Stimulated activated CD4-positive, alpha-beta T cell treated with anti-CD3 and anti-CD28 coated beads, Interleukin-1b, Interleukin-23, amount 100 ng/mL, for 24 hours (primary cell): ENCODE measurements at regions not wholly inside any gene's neighbourhood (a gene's known extent, or its start where the extent isn't known, plus 50 kb on each side); places are given as distances from the start of the nearest gene placed in this dataset.
"Not testable (repeated sequence)": the region's sequence is repeated elsewhere in the genome, so short reads cannot be mapped to it uniquely, and the experiment has no call there.

Experiments used
- DNase-seq, 4 experiments: peaks; one replicate each; pipeline ENCODE4 v3.0.0-alpha.2; 2020; ENCODE audit warnings: low read depth in 4 of 4, low spot score in 1 of 4

DNA sequence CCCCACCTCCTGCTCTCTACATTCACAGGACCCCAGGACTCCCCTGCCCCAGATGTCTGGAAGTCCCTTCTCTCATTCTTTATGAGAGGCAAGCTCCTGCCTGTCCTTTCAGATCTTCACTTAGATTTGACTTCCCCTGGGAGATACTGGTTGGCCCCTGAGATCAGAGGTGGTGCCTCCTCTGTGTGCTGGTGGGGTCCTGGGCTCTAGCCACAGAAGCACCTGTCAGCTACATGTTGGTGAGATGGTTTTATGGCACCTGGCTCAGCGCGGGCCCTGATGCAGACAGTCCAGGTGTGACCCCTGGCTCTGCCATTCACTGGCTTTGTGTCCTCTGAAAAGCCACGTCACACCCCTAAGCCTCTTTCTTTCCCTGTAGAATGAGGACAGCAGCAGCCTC lies 369.6 kb upstream of the ID2 start:
- DNase-seq = no peak

DNA sequence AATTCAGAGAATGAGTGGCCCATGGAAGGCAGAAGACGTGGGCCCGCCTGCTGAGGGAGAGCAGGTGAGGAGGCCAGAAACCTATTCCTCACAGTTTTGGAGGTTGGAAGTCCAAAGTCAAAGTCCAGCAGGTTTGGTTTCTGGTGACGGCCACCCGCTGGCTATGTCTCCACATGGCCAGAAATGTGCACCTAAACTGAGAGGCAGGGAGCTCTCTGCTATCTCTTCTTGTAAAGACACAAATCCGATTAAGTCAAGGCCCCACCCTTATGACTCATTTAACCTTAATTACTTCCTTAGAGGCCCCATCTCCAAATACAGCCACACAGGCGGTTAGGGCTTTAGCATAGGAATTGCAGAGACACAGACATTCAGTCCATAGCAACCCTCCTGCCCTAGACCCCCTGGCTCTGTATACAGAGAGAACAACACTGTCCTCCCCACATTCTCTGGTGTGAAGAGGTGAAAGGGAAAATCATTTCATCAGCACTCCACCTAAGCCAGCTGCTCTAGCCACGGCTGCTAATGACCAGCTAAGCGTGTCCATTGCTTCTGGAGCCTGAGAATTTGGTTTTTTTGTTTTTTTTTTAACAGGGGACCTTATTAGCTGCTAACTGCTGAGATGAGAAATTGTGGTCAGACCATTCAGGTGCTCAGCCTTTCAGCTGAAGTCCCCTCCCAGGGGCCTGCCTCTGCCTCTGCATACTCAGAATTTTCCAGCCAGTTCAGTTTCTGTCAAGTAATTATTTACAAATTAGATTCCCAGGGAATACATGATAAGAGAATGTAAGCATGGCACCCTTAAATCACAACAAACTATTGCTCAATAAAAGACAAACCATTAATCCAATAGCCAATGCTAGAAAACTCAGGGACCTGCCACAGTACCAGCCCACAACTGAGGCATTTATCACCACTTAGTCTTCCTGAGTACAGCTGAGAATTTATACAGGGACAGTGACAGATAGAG lies 368.7 kb upstream of the ID2 start:
- DNase-seq = no peak

DNA sequence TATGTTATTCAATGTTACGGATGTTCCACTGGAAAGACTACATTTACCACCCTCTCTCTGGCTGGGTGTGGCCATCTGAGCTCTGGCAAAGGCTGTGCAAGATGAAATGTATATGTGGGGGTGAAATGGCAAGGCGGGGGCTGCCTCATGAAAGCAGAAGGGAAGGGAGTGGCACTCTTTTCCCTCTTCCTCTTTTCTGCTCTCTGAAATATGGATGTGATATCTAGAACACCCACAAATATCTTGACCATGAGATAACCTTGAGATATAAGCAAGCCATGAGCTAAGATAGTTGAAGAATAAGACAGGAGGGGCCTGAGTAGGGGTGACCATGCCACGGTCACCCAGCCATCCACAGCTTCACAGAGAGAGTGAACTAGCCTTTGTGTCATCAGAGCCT lies 367.8 kb upstream of the ID2 start:
- DNase-seq = no peak

DNA sequence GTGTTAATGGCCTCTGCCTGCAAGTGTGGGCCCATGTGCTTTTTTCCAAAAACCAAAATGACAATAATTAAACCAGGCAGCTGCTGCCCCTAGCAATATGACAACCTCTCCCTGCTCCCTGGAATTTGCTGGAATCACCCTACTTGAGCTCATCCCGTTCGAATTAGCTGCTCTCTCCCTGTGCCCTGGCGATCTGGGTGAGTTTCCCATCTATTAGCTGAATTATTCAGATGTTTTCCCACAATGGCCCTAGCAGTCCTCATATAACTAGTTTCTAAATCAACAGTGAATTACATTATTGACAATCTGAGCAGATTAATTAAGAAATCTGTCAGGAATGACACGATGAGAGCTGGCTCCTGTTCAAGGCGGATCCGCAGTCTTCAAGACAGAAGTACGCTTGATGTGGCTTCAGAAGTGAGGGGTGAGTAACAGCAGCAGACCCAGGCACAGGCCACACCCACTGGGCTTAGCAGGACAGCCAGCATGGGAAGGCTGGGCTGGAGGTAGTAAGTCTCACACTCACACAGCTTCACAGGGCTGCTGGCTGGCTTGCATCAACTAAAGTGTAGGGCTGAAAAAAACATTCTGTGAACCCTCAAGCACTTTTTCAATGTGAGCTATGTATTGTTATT lies 366.2 kb upstream of the ID2 start:
- DNase-seq = no peak

DNA sequence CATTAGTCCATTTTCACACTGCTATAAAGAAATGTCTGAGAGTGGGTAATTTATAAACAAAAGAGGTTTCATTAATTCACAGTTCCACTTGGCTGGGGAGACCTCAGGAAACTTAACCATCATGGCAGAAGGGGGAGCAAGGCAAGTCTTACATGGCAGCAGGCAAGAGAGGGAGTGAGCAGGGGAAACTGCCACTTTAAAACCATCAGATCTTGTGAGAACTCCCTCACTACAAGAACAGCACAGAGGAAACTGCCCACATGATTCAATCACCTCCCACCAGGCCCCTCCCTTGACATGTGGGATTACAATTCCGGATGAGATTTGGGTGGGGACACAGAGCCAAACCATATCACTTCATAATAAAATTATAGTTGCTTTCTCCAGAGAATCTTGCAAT lies 365.5 kb upstream of the ID2 start:
- no peak for DNase-seq

DNA sequence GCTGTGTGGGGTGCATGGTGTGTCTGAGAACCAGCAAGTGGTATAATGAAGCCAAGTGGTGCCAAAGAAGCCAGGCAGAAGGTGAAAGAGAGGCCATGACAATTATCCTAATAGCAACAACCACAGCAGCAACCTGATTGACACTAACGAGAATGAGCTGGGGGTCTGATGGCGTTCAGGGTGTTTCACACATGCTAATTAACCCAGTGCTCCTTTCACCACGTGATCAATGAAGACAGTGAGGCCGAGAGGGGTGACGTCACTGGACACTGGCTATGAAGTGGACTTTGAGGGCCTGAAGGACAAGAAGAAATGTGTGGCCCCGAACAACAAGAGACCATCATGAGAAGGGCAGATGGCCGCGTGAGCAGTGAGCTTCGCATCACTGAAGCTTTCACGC lies 364.4 kb upstream of the ID2 start:
- no peak for DNase-seq

DNA sequence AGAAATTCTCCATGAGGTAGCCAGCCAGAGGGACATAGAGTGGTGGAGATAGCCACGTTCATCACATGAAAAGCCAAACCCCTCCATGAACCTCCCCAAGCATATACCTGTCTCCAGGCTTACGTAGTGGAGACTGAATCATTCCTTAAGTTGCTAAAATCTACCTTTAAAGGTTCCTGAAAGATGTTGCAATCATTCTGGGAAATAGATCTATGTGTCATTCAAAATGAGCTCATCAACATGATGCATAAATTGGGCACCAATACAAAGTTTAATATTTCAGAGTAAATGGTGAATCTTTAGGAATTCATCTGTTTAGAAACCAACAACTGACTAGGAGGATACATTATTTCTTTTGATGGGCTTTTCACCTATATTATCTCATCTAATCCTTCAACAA lies 362.6 kb upstream of the ID2 start:
- no peak for DNase-seq

DNA sequence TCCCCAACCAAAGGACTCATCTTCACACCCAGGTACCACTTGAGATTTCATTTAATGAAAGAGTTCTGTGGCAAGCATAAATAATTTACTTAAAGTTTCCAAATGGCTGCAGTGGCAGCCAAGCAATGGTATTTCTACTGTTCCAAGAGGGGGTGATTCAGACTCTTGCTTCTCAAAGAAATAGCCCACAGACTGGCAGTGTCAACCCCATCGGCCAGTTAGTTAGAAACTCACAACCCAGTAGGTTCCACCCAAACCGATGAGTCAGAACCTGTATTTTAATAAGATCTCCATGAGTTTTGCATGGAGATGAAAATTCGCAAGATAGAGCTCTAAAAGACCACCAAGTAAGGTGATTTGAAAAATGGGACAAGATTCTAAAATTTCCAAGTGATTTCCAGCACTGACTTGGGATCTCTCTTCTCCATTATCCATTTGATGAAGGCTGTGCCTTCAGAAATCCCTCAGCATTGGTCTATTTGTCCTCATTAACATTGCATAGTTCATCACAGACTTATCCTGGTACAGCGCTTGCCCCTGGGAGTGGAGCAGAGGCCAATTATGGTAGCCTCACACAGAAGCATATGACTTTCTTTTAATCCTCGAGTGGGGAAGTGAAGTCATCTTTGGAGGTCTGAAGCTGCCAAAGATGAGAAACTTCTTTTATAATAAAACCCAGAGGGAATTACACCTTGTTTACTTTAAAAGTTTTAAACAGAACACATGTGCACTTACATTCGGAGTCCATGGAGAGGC lies 361.4 kb upstream of the ID2 start:
- DNase-seq = no peak

DNA sequence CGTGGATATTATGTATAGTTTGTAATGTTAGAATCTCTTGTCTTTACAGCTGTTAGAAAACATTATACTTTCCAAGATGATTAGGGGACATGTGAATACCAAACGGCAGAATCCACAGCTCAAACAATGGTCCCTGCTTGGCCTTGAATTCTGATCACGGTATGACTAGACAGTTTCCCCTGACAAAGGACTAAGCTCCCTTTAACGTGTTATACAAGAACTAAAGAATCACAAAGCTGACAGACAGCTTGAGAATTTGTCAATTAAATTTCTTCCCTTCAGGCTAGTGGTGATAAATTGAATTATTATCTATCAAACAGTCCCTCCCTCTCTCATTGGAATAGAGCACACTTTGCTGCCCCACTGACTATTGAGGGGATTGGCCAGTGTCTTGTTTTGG lies 359.2 kb upstream of the ID2 start:
- DNase-seq = no peak

DNA sequence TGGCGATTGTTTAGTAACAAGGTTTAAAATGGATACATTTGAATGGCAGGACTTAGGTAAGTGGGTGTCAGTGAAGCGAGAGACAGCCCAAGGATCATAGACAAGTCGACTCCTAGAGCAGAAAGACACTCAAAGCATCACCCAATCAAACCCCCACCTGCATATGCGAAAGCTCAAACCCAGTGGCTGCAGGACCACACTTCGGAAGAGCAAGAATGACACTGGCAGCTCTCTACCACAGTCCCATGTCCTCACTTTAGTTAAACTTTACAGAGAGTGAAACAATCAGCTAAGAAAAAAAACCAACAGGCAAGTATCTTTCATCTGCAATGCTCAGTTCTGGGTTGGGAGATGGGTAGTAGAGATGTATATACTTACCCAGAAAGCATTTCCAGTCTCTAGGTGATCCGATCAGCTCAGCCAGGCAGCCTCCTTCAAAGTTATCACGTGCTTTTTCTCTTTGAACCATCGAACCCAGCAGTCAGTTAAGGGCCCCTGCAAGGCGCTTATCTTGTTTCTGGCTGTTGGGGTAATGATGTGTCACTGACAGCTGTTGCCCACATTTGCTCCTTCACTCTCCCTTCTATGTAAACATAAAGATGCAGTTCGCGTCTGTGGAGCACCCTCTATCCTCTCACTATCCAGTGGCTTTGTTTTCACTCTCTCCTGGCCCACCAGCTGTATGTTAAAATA lies 357.5 kb upstream of the ID2 start:
- DNase-seq = no peak

DNA sequence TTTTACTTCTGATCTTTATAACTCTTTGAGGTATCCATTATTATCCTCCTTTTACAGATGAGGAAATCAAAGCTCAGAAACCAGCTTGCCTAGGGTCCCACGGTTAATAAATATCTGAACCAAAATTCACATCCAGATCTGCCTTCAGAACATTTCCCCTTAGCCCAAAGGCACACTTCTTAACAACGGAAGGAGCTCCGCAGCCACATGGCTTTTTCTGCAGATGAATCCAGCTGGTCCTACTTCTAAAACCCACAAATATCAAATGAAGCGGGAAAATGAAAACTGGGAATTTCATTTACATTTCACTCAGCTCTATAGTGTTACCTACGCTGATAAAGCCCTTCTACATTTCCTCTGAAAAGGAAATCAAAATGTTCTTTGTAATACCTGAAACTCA lies 357.0 kb upstream of the ID2 start:
- DNase-seq = no peak

DNA sequence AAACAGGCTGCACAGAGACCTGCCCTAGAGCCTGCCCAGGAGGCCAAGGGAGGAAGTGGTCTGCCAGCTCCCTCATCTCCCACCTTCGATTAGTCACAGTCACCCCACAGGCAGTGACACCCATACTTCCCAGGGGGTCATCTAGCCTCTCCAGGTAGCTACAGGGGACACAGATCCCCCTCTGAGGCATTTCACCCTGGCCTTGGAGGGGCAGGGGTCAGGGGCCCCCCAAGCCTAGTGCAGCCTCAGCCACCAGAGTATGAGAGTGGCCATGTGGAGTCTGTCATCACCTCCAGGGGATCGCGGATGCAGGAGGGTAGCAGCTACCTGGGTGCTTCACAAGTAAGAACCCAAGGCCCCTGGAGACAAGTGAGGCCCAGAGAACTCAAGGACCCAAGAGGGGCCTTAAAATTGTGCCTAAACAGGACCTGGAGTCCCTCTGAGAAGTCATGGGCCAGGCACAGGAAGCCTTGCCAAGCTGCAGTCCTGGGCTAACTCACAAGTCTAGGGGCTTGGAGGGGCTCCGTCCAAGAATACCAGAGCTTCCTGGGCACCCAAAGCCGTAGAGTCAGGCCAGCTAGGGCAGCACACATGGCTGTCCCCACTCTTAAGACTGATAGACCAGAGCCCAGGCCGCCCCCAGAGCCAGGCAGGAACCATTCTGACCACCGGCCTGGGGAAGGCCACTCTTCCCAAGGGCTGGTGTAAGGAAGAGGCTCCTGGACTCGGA lies 354.3 kb upstream of the ID2 start:
- DNase-seq = no peak

DNA sequence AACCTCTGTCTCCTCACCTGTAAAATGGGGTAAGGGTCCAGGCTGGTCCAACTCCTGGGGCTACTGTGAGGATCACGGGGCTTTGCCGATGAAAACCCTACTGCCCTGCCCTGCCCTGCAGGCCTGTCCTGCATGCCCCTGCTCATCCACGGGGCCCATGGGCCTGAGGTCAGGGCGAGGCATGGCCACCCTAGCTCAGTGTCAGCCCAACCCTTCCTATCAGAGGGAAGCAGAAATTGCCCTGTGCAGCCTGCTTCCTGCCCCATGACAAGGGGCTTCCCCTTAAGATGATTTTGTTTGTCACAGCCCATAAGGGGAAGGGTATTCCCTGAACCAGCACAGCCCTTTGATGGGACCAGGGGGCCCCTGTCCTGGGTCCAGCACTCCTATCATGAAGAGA lies 353.6 kb upstream of the ID2 start:
- no peak for DNase-seq

DNA sequence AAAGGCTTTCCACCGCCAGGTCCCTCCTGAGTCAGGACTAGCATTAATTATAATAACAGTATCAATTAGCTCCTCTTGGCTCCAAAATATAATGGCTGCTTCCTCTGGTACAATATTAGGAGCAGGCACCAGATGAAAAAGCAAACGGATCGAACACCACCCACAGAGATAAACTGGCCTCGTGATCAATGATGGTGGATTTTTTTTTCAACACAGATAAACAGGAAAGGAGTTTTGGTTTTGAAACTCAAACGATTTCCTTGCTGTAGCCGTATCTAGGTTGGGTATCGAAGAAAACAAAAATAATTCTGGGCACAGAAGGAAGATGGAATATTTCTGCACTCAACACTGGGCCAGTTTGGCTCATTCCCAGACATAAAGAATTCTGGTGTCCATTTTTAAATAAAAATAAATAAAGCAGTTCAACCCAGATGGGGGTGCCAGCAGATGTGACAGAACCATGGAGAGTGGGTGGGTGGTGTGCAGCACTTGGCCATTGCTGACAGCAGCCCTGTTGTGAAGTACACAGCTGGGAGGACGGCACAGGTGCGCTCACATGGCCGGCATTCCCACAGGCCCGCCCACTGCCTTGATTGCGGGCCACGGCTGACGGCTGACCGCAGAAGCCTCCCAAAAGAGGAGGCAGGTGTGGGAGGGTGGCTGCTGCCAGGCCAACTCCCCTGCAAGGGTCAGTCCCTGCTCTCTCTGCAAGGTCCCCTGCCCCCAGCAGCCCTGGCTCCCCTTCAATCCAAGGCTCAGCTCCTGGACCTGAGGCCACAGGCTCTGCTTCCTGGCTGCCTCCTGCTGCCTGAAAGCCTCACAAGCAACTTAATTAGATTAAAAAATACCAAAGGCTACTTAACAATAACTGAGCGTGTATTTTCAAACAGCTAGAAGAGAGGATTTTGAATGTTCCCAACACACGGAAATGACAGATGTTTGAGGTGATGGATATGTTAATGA lies 351.9 kb upstream of the ID2 start:
- no peak for DNase-seq

DNA sequence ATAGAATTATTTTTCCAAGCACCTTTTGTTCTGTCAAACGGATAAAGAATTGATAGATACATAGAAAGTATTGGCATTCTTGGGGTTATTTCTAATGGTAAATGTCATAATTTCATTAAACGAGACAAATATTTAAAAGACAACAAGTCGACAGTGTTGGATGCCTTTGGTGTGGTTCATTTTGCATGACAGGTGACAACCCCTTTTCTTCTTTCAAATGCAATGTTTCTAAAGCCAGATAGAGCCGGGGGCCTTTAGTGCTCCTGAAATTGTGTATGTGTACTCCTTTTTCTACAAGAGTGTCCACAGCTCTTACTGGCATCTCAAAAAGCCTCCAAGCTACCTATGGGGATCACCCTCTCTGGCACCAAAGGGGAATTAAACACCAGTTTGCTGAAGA lies 350.8 kb upstream of the ID2 start:
- no peak for DNase-seq

DNA sequence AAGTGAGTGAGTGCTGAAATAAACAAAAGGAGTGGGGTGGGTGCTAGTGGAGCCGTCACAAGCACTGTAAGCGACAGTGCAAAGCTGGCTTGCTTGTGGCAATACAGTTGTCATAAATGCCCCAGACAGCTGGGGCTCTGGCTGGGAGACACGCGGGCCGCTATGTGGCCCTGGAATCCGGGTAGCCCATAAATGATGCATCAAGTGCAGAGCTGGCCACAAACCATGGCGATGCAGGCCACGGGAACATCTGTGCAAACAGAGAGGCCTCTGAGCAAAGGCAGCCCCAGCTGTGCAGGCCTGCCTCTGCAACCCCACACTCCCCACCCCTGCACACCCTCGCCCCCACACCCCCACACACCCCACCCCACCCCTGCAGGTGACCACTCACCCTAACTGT lies 349.2 kb upstream of the ID2 start:
- DNase-seq = no peak

DNA sequence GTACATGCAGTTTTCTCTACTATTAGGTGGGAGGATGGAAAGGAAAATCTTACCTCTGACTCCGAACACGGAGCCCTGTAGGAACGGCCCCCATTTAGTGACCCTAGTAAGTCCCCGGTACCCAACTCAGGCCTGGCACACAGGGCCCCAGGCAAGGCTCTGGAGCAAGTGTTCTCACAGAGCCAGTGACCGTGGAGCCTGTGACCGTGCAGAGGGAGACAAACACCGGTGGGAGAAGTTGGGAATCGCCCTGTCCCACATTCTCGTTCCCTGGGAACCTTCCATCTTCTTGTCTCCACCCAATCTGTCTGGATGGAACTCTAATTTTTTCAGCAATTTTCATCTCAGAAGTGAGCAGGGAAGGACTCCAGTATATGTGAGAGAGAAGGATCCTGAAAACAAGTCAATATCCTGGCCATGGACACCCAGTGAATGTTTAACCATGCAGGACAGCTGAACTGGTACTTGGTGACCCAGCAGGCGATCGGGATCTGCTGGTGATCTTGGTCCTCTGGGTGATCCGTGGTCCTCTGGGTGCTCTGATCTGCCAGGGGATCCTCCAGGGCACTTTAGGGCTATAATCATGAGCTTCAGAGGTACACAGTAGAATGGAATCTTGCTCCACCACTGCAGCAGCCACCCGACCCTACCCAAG lies 348.6 kb upstream of the ID2 start:
- DNase-seq = no peak

DNA sequence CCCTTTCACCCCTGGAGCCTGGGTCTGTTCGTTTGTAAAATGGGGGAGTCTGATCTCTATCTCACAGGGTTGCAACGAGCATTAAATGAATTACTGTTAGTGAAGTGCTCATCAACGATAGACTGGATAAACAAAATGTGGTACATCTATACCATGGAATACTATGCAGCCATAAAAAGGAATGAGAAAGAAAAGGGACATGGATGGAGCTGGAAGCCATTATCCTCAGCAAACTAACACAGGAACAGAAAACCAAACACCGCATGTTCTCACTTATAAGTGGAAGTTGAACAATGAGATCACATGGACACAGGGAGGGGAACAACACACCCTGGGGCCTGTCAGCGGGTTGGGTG lies 348.0 kb upstream of the ID2 start:
- not testable (repeated sequence) for DNase-seq

DNA sequence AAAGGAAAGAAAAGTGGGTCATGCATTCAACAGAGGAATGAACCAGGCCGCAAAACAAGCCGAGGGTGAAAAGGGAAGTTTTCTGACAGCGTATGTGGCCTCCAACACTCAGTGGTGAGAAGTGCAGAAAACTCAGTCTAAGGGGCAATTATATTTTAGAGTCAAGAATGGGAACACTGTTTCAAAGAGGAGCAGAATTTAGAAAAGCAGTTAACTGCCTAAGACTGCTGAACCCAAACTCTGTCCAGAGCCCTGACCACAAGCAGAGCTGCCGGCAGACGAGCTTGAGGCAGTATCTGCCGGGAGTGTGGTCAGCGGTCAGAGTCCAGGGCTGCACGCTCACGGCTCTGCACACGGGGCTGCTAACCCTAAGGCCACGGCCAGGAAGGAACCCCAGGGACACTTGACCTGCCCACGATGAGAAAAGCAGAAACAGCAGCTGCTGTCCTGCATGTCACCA lies 347.0 kb upstream of the ID2 start:
- no peak for DNase-seq
